GM12878 (cell line): ENCODE measurements at regions not wholly inside any gene's neighbourhood (a gene's known extent, or its start where the extent isn't known, plus 50 kb on each side); places are given as distances from the start of the nearest gene placed in this dataset.

Source experiments
- ATAC-seq: fragments of 200-7000 bp; cut with Tn5 transposase; 3 replicates; pipeline ENCODE4 v1.9.1; 2020; ENCODE audit warnings: mild to moderate bottlenecking, moderate library complexity
- BruUV-seq: library from RNA; stranded (reverse); fragments of 400-500 nt; replicated peaks from 2 replicates; lab custom pipeline; 2021; lab: Mats Ljungman, UMichigan
- CTCF ChIA-PET: fragments of 300-600 bp; sonication (Branson Sonifier 250); formaldehyde crosslinking; extraction: SDS; loops from one replicate; lab custom pipeline; 2021; ENCODE audit warnings: inconsistent platforms; lab: Yijun Ruan, JAX
- POLR2A ChIA-PET: fragments of 350-600 bp; formaldehyde crosslinking; extraction: SDS; loops from one replicate; lab custom pipeline; 2021; ENCODE audit warnings: inconsistent platforms; lab: Charles Lee
- RAD21 ChIA-PET: fragments of 300-600 bp; sonication (Branson Sonifier 250); formaldehyde crosslinking; loops from one replicate; lab custom pipeline; 2023; ENCODE audit warnings: antibody characterized with exemption; ENCODE audit not compliant: unreplicated experiment; lab: Charles Lee
- SMC1A ChIA-PET: fragments of 300-600 bp; sonication (Branson Sonifier 250); formaldehyde crosslinking; loops from one replicate; lab custom pipeline; 2023; ENCODE audit not compliant: unreplicated experiment, uncharacterized antibody; lab: Charles Lee
- DNase-seq: peaks from one replicate; pipeline ENCODE4 v3.0.0-alpha.2; 2011; ENCODE audit warnings: low read depth, low spot score
- FAIRE-seq: peaks from 3 replicates; lab custom pipeline; 2011; peaks lifted over from hg19 to GRCh38; lab: Jason Lieb, UNC
- H2AFZ ChIP-seq: 2 replicates; pipeline ENCODE4 v1.6.0; 2011; ENCODE audit warnings: low read depth, low read length, control low read depth; ENCODE audit not compliant: control insufficient read depth
- H3K27ac ChIP-seq: 2 replicates; pipeline ENCODE4 v1.5.1; 2011; ENCODE audit warnings: control low read depth; ENCODE audit not compliant: control insufficient read depth, insufficient read depth
- H3K27me3 ChIP-seq, 2 experiments: replicated peaks in 1 of 2; 2 replicates each; pipeline versions ENCODE4 v1.6.0 to v1.6.1; 2011; ENCODE audit warnings: low read length in 1 of 2; ENCODE audit not compliant: control insufficient read depth in 2 of 2, insufficient read depth in 2 of 2
- H3K36me3 ChIP-seq, 2 experiments: 2 replicates each; pipeline ENCODE4 v1.5.1; 2011; ENCODE audit warnings: low read length in 1 of 2; ENCODE audit not compliant: control insufficient read depth in 2 of 2, insufficient read depth in 2 of 2
- H3K4me1 ChIP-seq: 2 replicates; pipeline ENCODE4 v1.6.1; 2011; ENCODE audit warnings: mild to moderate bottlenecking, low read length, moderate library complexity, mixed read lengths; ENCODE audit not compliant: control insufficient read depth, insufficient read depth
- H3K4me2 ChIP-seq: 2 replicates; pipeline ENCODE4 v1.6.0; 2011; ENCODE audit warnings: control low read depth; ENCODE audit not compliant: control insufficient read depth, insufficient read depth
- H3K4me3 ChIP-seq: fragments of 200-600 bp; sonication (generic); 2 replicates; pipeline ENCODE4 v1.5.1; 2016
- H3K79me2 ChIP-seq: 2 replicates; pipeline ENCODE4 v1.6.0; 2011; ENCODE audit warnings: low read length; ENCODE audit not compliant: control insufficient read depth, insufficient read depth
- H3K9ac ChIP-seq: 2 replicates; pipeline ENCODE4 v1.8.0; 2011; ENCODE audit warnings: low read length, control low read depth, mixed read lengths; ENCODE audit not compliant: control insufficient read depth, insufficient read depth
- H3K9me3 ChIP-seq: replicated peaks from 3 replicates; pipeline ENCODE4 v1.5.1; 2011; ENCODE audit warnings: mild to moderate bottlenecking, low read length; ENCODE audit not compliant: control insufficient read depth, insufficient read depth
- H4K20me1 ChIP-seq: 2 replicates; pipeline ENCODE4 v1.6.0; 2011; ENCODE audit not compliant: control insufficient read depth, insufficient read depth
- ATF3 ChIP-seq: IDR thresholded peaks from 2 replicates; pipeline ENCODE4 v1.6.1; 2011; ENCODE audit warnings: low read depth, mild to moderate bottlenecking, low read length, moderate library complexity, borderline replicate concordance; ENCODE audit errors: extremely low read depth
- BCL11A ChIP-seq: IDR thresholded peaks from 2 replicates; pipeline ENCODE4 v1.6.1; 2011; ENCODE audit warnings: low read depth, low read length
- EZH2 ChIP-seq: IDR thresholded peaks from 2 replicates; pipeline ENCODE4 v1.6.1; 2012; ENCODE audit warnings: low read depth, mild to moderate bottlenecking, control low read depth, inconsistent platforms, low read length, borderline replicate concordance; ENCODE audit not compliant: control insufficient read depth
- HCFC1 ChIP-seq: fragments of 150-350 bp; IDR thresholded peaks from 2 replicates; pipeline ENCODE4 v1.6.1; 2014; ENCODE audit warnings: low read length
- MAX ChIP-seq: IDR thresholded peaks from 2 replicates; pipeline ENCODE4 v1.6.1; 2012; ENCODE audit warnings: low read depth, low read length, improper control_type of control experiment
- MTA2 ChIP-seq: fragments of 450-650 bp; IDR thresholded peaks from 2 replicates; pipeline ENCODE4 v1.6.1; 2016; ENCODE audit warnings: low read depth, mild to moderate bottlenecking, moderate library complexity
- NRF1 ChIP-seq: conservative IDR thresholded peaks from 2 replicates; pipeline ENCODE4 v1.6.1; 2011; ENCODE audit warnings: mild to moderate bottlenecking, low read depth, low read length, improper control_type of control experiment
- RELB ChIP-seq: fragments of 450-650 bp; IDR thresholded peaks from 2 replicates; pipeline ENCODE4 v1.6.1; 2017; ENCODE audit warnings: low read depth, mild to moderate bottlenecking, moderate library complexity
- SUPT20H ChIP-seq: IDR thresholded peaks from 2 replicates; pipeline ENCODE4 v1.6.1; 2011; ENCODE audit warnings: low read depth, mild to moderate bottlenecking, low read length, moderate library complexity, borderline replicate concordance; ENCODE audit not compliant: control insufficient read depth
- SUZ12 ChIP-seq: fragments of 200-600 bp; sonication (generic); IDR thresholded peaks from one replicate; pipeline ENCODE4 v1.6.1; 2018; ENCODE audit warnings: antibody characterized with exemption, mild to moderate bottlenecking; ENCODE audit not compliant: unreplicated experiment
- ZBTB40 ChIP-seq: fragments of 450-650 bp; IDR thresholded peaks from 2 replicates; pipeline ENCODE4 v1.6.1; 2016; ENCODE audit warnings: mild to moderate bottlenecking, moderate library complexity, borderline replicate concordance
- ZNF622 ChIP-seq: fragments of 450-650 bp; IDR thresholded peaks from 2 replicates; pipeline ENCODE4 v1.6.1; 2017; ENCODE audit warnings: mild to moderate bottlenecking, inconsistent platforms
- ZNF687 ChIP-seq: fragments of 450-650 bp; IDR thresholded peaks from 2 replicates; pipeline ENCODE4 v1.6.1; 2017; ENCODE audit warnings: mild to moderate bottlenecking, moderate library complexity
- WGBS: methylation state at CpG from one replicate; pipeline ENCODE4 v1.1.6; 2016; ENCODE audit warnings: low lambda C conversion rate; ENCODE audit not compliant: insufficient replicate concordance, insufficient coverage; ENCODE audit errors: missing lambda C conversion rate; 5-methylcytosine and 5-hydroxymethylcytosine counted together
- in situ Hi-C: fragments of 300-500 bp; cut with MboI; formaldehyde crosslinking; loops from 9 replicates; pipeline ENCODE4 v1.14.3; 2018; ENCODE audit warnings: mixed read lengths
- intact Hi-C: fragments of 100-400 bp; cut with micrococcal nuclease; formaldehyde crosslinking; loops from one replicate; pipeline ENCODE4 v1.14.2; 2022; ENCODE audit not compliant: unreplicated experiment

- ChIA-PET RAD21 (no interaction called here), POLR2A (no interaction called here), CTCF (no interaction called here), SMC1A (no interaction called here)
- Histone ChIP-seq H3K79me2 (no peaks in the 10 kb centered on the region), H4K20me1 (no peaks in the 10 kb centered on the region), H3K4me2 (no peak overlapping the region), H3K4me1 (no peaks in the 10 kb centered on the region), H3K27ac (no peak overlapping the region), H3K27me3 (no peaks in the 10 kb centered on the region), H3K9me3 (no peaks in the 10 kb centered on the region), H3K36me3 (no peaks in the 10 kb centered on the region), H3K9ac (no peak overlapping the region), H3K4me3 (no peak overlapping the region), H2AFZ (no peak overlapping the region)
- no peak for DNase-seq
- BruUV-seq: no TSS peak
- FAIRE-seq: no peak
- no peak for ATAC-seq
- TF ChIP-seq EZH2 (no peak), SUPT20H (no peak), MTA2 (no peak), HCFC1 (no peak), RELB (no peak), ZNF622 (no peak), ZNF687 (no peak), SUZ12 (no peak), BCL11A (no peak), ATF3 (no peak), ZBTB40 (no peak), NRF1 (no peak), MAX (no peak)
- intact Hi-C loops: no loop called here
- 31% methylated on average over 3 of the region's 3 CpGs for WGBS
- in situ Hi-C loops: no loop called here
Measured at GRCh38 chr7:52569151-52569550, 466.3 kb upstream of the POM121L12 start.
